GM12878 (cell line): ENCODE measurements at regions not wholly inside any gene's neighbourhood (a gene's known extent, or its start where the extent isn't known, plus 50 kb on each side); places are given as distances from the start of the nearest gene placed in this dataset.

ENCODE experiments used
- ATAC-seq: fragments of 200-7000 bp; cut with Tn5 transposase; 3 replicates; pipeline ENCODE4 v1.9.1; 2020; ENCODE audit warnings: mild to moderate bottlenecking, moderate library complexity
- BruUV-seq: library from RNA; stranded (reverse); fragments of 400-500 nt; replicated peaks from 2 replicates; lab custom pipeline; 2021; lab: Mats Ljungman, UMichigan
- CTCF ChIA-PET: fragments of 300-600 bp; sonication (Branson Sonifier 250); formaldehyde crosslinking; extraction: SDS; loops from one replicate; lab custom pipeline; 2021; ENCODE audit warnings: inconsistent platforms; lab: Yijun Ruan, JAX
- POLR2A ChIA-PET: fragments of 350-600 bp; formaldehyde crosslinking; extraction: SDS; loops from one replicate; lab custom pipeline; 2021; ENCODE audit warnings: inconsistent platforms; lab: Charles Lee
- RAD21 ChIA-PET: fragments of 300-600 bp; sonication (Branson Sonifier 250); formaldehyde crosslinking; loops from one replicate; lab custom pipeline; 2023; ENCODE audit warnings: antibody characterized with exemption; ENCODE audit not compliant: unreplicated experiment; lab: Charles Lee
- SMC1A ChIA-PET: fragments of 300-600 bp; sonication (Branson Sonifier 250); formaldehyde crosslinking; loops from one replicate; lab custom pipeline; 2023; ENCODE audit not compliant: unreplicated experiment, uncharacterized antibody; lab: Charles Lee
- DNase-seq: peaks from one replicate; pipeline ENCODE4 v3.0.0-alpha.2; 2011; ENCODE audit warnings: low read depth, low spot score
- FAIRE-seq: peaks from 3 replicates; lab custom pipeline; 2011; peaks lifted over from hg19 to GRCh38; lab: Jason Lieb, UNC
- H2AFZ ChIP-seq: 2 replicates; pipeline ENCODE4 v1.6.0; 2011; ENCODE audit warnings: low read depth, low read length, control low read depth; ENCODE audit not compliant: control insufficient read depth
- H3K27ac ChIP-seq: 2 replicates; pipeline ENCODE4 v1.5.1; 2011; ENCODE audit warnings: control low read depth; ENCODE audit not compliant: control insufficient read depth, insufficient read depth
- H3K27me3 ChIP-seq, 2 experiments: replicated peaks in 1 of 2; 2 replicates each; pipeline versions ENCODE4 v1.6.0 to v1.6.1; 2011; ENCODE audit warnings: low read length in 1 of 2; ENCODE audit not compliant: control insufficient read depth in 2 of 2, insufficient read depth in 2 of 2
- H3K36me3 ChIP-seq, 2 experiments: 2 replicates each; pipeline ENCODE4 v1.5.1; 2011; ENCODE audit warnings: low read length in 1 of 2; ENCODE audit not compliant: control insufficient read depth in 2 of 2, insufficient read depth in 2 of 2
- H3K4me1 ChIP-seq: 2 replicates; pipeline ENCODE4 v1.6.1; 2011; ENCODE audit warnings: mild to moderate bottlenecking, low read length, moderate library complexity, mixed read lengths; ENCODE audit not compliant: control insufficient read depth, insufficient read depth
- H3K4me2 ChIP-seq: 2 replicates; pipeline ENCODE4 v1.6.0; 2011; ENCODE audit warnings: control low read depth; ENCODE audit not compliant: control insufficient read depth, insufficient read depth
- H3K4me3 ChIP-seq: fragments of 200-600 bp; sonication (generic); 2 replicates; pipeline ENCODE4 v1.5.1; 2016
- H3K79me2 ChIP-seq: 2 replicates; pipeline ENCODE4 v1.6.0; 2011; ENCODE audit warnings: low read length; ENCODE audit not compliant: control insufficient read depth, insufficient read depth
- H3K9ac ChIP-seq: 2 replicates; pipeline ENCODE4 v1.8.0; 2011; ENCODE audit warnings: low read length, control low read depth, mixed read lengths; ENCODE audit not compliant: control insufficient read depth, insufficient read depth
- H3K9me3 ChIP-seq: replicated peaks from 3 replicates; pipeline ENCODE4 v1.5.1; 2011; ENCODE audit warnings: mild to moderate bottlenecking, low read length; ENCODE audit not compliant: control insufficient read depth, insufficient read depth
- H4K20me1 ChIP-seq: 2 replicates; pipeline ENCODE4 v1.6.0; 2011; ENCODE audit not compliant: control insufficient read depth, insufficient read depth
- ASH2L ChIP-seq: fragments of 300-600, 200-600 bp; sonication (generic); IDR thresholded peaks from 2 replicates; pipeline ENCODE4 v1.6.1; 2017; ENCODE audit warnings: low read depth, mild to moderate bottlenecking, borderline replicate concordance
- CBX5 ChIP-seq: sonication (generic); IDR thresholded peaks from 2 replicates; pipeline ENCODE4 v1.6.1; 2016; ENCODE audit warnings: low read depth, moderate library complexity, mild to moderate bottlenecking, inconsistent platforms
- E2F4 ChIP-seq: IDR thresholded peaks from 2 replicates; pipeline ENCODE4 v1.6.1; 2012; ENCODE audit warnings: low read depth, low read length, improper control_type of control experiment
- EP300 ChIP-seq, 2 experiments: fragments of 150-350 bp in 1 of 2; IDR thresholded peaks; 2 replicates each; pipeline ENCODE4 v1.6.1; 2011 to 2012; ENCODE audit warnings: low read depth in 2 of 2, low read length in 2 of 2, borderline replicate concordance in 1 of 2, improper control_type of control experiment in 1 of 2, inconsistent platforms in 1 of 2; ENCODE audit not compliant: control insufficient read depth in 1 of 2
- FOS ChIP-seq: IDR thresholded peaks from 3 replicates; pipeline ENCODE4 v1.6.1; 2011; ENCODE audit warnings: borderline replicate concordance; ENCODE audit not compliant: insufficient read length; ENCODE audit errors: extremely low read depth
- GATAD2B ChIP-seq: fragments of 450-650 bp; conservative IDR thresholded peaks from 2 replicates; pipeline ENCODE4 v1.6.1; 2017; ENCODE audit warnings: low read depth, mild to moderate bottlenecking, moderate library complexity
- HCFC1 ChIP-seq: fragments of 150-350 bp; IDR thresholded peaks from 2 replicates; pipeline ENCODE4 v1.6.1; 2014; ENCODE audit warnings: low read length
- HDGF ChIP-seq: fragments of 450-650 bp; IDR thresholded peaks from 2 replicates; pipeline ENCODE4 v1.6.1; 2016; ENCODE audit warnings: antibody characterized with exemption
- IRF4 ChIP-seq: IDR thresholded peaks from 2 replicates; pipeline ENCODE4 v1.6.1; 2011; ENCODE audit warnings: low read depth, low read length
- KDM1A ChIP-seq: fragments of 200-600 bp; sonication (generic); IDR thresholded peaks from 2 replicates; pipeline ENCODE4 v1.6.1; 2016; ENCODE audit warnings: borderline replicate concordance
- LARP7 ChIP-seq: fragments of 450-650 bp; IDR thresholded peaks from 2 replicates; pipeline ENCODE4 v1.6.1; 2017; ENCODE audit warnings: mild to moderate bottlenecking
- MEF2B ChIP-seq: fragments of 450-650 bp; IDR thresholded peaks from 2 replicates; pipeline ENCODE4 v1.6.1; 2018; ENCODE audit warnings: mild to moderate bottlenecking, moderate library complexity; ENCODE audit not compliant: partially characterized antibody, poor library complexity, severe bottlenecking
- MTA2 ChIP-seq: fragments of 450-650 bp; IDR thresholded peaks from 2 replicates; pipeline ENCODE4 v1.6.1; 2016; ENCODE audit warnings: low read depth, mild to moderate bottlenecking, moderate library complexity
- MYB ChIP-seq: fragments of 150-350 bp; IDR thresholded peaks from 2 replicates; pipeline ENCODE4 v1.6.1; 2014; ENCODE audit warnings: mild to moderate bottlenecking, low read depth, low read length, borderline replicate concordance
- MYC ChIP-seq: IDR thresholded peaks from 2 replicates; pipeline ENCODE4 v1.6.1; 2011; ENCODE audit warnings: mild to moderate bottlenecking, low read length, moderate library complexity, inconsistent platforms; ENCODE audit not compliant: insufficient read depth, insufficient replicate concordance, insufficient read length, severe bottlenecking
- NKRF ChIP-seq: fragments of 450-650 bp; conservative IDR thresholded peaks from 2 replicates; pipeline ENCODE4 v1.6.1; 2017; ENCODE audit warnings: mild to moderate bottlenecking, moderate library complexity
- POLR2A ChIP-seq: IDR thresholded peaks from 2 replicates; pipeline ENCODE4 v1.6.1; 2011; ENCODE audit warnings: low read depth, mild to moderate bottlenecking, low read length
- RAD51 ChIP-seq: fragments of 450-650 bp; IDR thresholded peaks from 2 replicates; pipeline ENCODE4 v1.6.1; 2016; ENCODE audit warnings: moderate library complexity, mild to moderate bottlenecking, inconsistent platforms
- RBBP5 ChIP-seq: fragments of 200-600 bp; sonication (generic); conservative IDR thresholded peaks from 2 replicates; pipeline ENCODE4 v1.6.1; 2016
- RELA ChIP-seq: fragments of 450-650 bp; IDR thresholded peaks from 2 replicates; pipeline ENCODE4 v1.8.0; 2014; ENCODE audit warnings: borderline replicate concordance; ENCODE audit not compliant: partially characterized antibody
- SPI1 ChIP-seq: IDR thresholded peaks from 2 replicates; pipeline ENCODE4 v1.6.1; 2011; ENCODE audit warnings: low read depth, mild to moderate bottlenecking, low read length, moderate library complexity, borderline replicate concordance; ENCODE audit not compliant: insufficient read depth
- ZNF622 ChIP-seq: fragments of 450-650 bp; IDR thresholded peaks from 2 replicates; pipeline ENCODE4 v1.6.1; 2017; ENCODE audit warnings: mild to moderate bottlenecking, inconsistent platforms
- ZZZ3 ChIP-seq: IDR thresholded peaks from 2 replicates; pipeline ENCODE4 v1.6.1; 2011; ENCODE audit warnings: low read depth; ENCODE audit not compliant: control insufficient read depth, insufficient read length
- WGBS: methylation state at CpG from one replicate; pipeline ENCODE4 v1.1.6; 2016; ENCODE audit warnings: low lambda C conversion rate; ENCODE audit not compliant: insufficient replicate concordance, insufficient coverage; ENCODE audit errors: missing lambda C conversion rate; 5-methylcytosine and 5-hydroxymethylcytosine counted together
- in situ Hi-C: fragments of 300-500 bp; cut with MboI; formaldehyde crosslinking; loops from 9 replicates; pipeline ENCODE4 v1.14.3; 2018; ENCODE audit warnings: mixed read lengths
- intact Hi-C: fragments of 100-400 bp; cut with micrococcal nuclease; formaldehyde crosslinking; loops from one replicate; pipeline ENCODE4 v1.14.2; 2022; ENCODE audit not compliant: unreplicated experiment

GRCh38 chr4:116636917-116637316, 448.5 kb downstream of the TRAM1L1 start:
- DNase-seq (peak; percentile 7), ATAC-seq (peak; percentile 98), FAIRE-seq (no peak)
- BruUV-seq: no TSS peak
- Histone ChIP-seq H3K27me3 (no peaks in the 10 kb centered on the region), H3K9ac (no peak overlapping the region), H3K4me2 (no peak overlapping the region), H4K20me1 (no peaks in the 10 kb centered on the region), H3K79me2 (no peaks in the 10 kb centered on the region), H3K36me3 (no peaks in the 10 kb centered on the region), H3K4me1 (no peaks in the 10 kb centered on the region), H3K4me3 (no peak overlapping the region), H3K9me3 (no peaks in the 10 kb centered on the region), H2AFZ (no peak overlapping the region), H3K27ac (no peak overlapping the region)
- ChIA-PET RAD21 (no interaction called here), CTCF (interaction anchor here (1.0 to 1.6 kb wide), 2 partner anchors 10 to 21 kb away, joined by 4 to 5 read pairs; no protein-coding TSS in a partner anchor), SMC1A (interaction anchor here (0.5 kb wide), 1 partner anchor 21 kb away, joined by 3 read pairs; no protein-coding TSS in a partner anchor), POLR2A (no interaction called here)
- intact Hi-C loops (no loop called here), in situ Hi-C loops (no loop called here)
- WGBS: 0% methylated on average over 1 of the region's 1 CpG
- TF ChIP-seq RBBP5 (no peak), EP300 (IDR thresholded peaks at IDR 0.05; ENCODE audit: borderline replicate concordance in 1 of 2, control insufficient read depth in 1 of 2, low read depth in 2 of 2, low read length in 2 of 2) (peak in 1 of 2 experiments; percentile 51; a peak in 1 of 4 replicates), ASH2L (no peak), NKRF (no peak), RELA (no peak), MYC (no peak), HCFC1 (no peak), MYB (no peak), SPI1 (peak; percentile 96), LARP7 (no peak), GATAD2B (no peak), CBX5 (no peak), POLR2A (no peak), MEF2B (no peak), FOS (no peak), HDGF (no peak), MTA2 (peak; percentile 51; the same call in 1 of the 2 replicates), ZZZ3 (no peak), IRF4 (peak; percentile 32; the same call in 1 of the 2 replicates), ZNF622 (no peak), E2F4 (no peak), KDM1A (no peak), RAD51 (no peak)
